ENCODE measurements at regions not wholly inside any gene's neighbourhood (a gene's known extent, or its start where the extent isn't known, plus 50 kb on each side); places are given as distances from the start of the nearest gene placed in this dataset.

- H3K9ac ChIP-seq (ENCODE audit: insufficient read depth, low read depth, low read length) = no peak overlapping the region
- no TSS peak for BruUV-seq (replicated peaks)
- peaks cover 28% of the 10 kb centered on the region for H3K4me1 ChIP-seq (ENCODE audit: insufficient read depth, low read length)
- FAIRE-seq = no peak
- no peaks in the 10 kb centered on the region for H3K27me3 ChIP-seq (ENCODE audit: control insufficient read depth in 1 of 2, insufficient read depth in 2 of 2, low read length in 2 of 2)
- no peaks in the 10 kb centered on the region for H3K79me2 ChIP-seq (ENCODE audit: insufficient read depth, low read length)
- 90% methylated on average over 3 of the region's 3 CpGs for WGBS (ENCODE audit: low lambda C conversion rate)
- H3K4me2 ChIP-seq (ENCODE audit: low read depth, low read length) = no peak overlapping the region
- H3K36me3 ChIP-seq (replicated peaks in 1 of 2; ENCODE audit: control insufficient read depth in 1 of 2, insufficient read depth in 2 of 2, low read length in 2 of 2) = no peaks in the 10 kb centered on the region
- no peak overlapping the region for H3K27ac ChIP-seq (ENCODE audit: extremely low read length, insufficient read depth, low read length)
- intact Hi-C loops (cut with micrococcal nuclease; ENCODE audit: unreplicated experiment) (no loop called here), in situ Hi-C loops (cut with HindIII; ENCODE audit: extremely low pct_ligation_motif_present, low pct_unique_long_range_greater_than_20kb) (no loop called here)
- H3K4me3 ChIP-seq (replicated peaks in 1 of 3; ENCODE audit: insufficient read depth in 1 of 3, low read depth in 2 of 3, low read length in 3 of 3) = no peak overlapping the region
- TF ChIP-seq ZNF629 (CRISPR knock-in tag; conservative IDR thresholded peaks at IDR 0.05) = peak; percentile 86
- TF ChIP-seq SP1 (IDR thresholded peaks at IDR 0.05) = no peak
- no peak for TF ChIP-seq SP1 (CRISPR knock-in tag; IDR thresholded peaks at IDR 0.05)
- TF ChIP-seq ZNF574 (CRISPR knock-in tag; IDR thresholded peaks at IDR 0.05) = peak; percentile 49; the same call in 1 of the 2 replicates
- ATAC-seq = no peak
- no peaks in the 10 kb centered on the region for H4K20me1 ChIP-seq (ENCODE audit: insufficient read depth, low read length)
- no peak overlapping the region for H2AFZ ChIP-seq (ENCODE audit: low read length)
- DNase-seq (ENCODE audit: low spot score) = no peak
- ChIA-PET CTCF (ENCODE audit: low intra/inter-chr PET ratio, low total read pairs) (no interaction called here), POLR2A (no interaction called here)
- no peaks in the 10 kb centered on the region for H3K9me3 ChIP-seq (ENCODE audit: low read length)
Measured at GRCh38 chr2:215553946-215554345, 118.1 kb upstream of the FN1 start.

DNA sequence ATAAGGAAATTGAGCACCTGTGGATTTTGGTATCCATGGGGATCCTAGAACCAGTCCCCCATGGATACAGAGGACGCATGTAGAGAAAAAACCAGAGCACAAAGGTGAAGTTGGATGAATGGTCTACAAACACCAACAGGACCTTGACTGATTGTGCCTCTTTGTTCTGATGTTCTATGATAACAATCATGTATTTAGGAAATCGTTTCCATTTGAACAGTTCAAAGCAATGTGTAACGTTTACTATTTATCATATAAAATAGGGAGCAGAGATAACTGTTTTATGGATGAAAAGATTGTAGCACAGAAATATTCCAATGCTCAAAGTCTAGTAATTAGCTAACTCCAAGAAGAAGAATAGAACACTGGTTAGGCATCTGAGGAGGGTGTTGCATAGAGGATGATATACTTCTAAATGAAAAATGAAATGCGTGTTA is 116.3 kb upstream of the FN1 start:
- Histone ChIP-seq H3K4me2 (ENCODE audit: low read depth, low read length) (peak overlapping the region; percentile 8; the same call in 1 of the 2 replicates), H3K27ac (ENCODE audit: extremely low read length, insufficient read depth, low read length) (peak overlapping the region; percentile 56), H4K20me1 (ENCODE audit: insufficient read depth, low read length) (no peaks in the 10 kb centered on the region), H3K79me2 (ENCODE audit: insufficient read depth, low read length) (no peaks in the 10 kb centered on the region), H2AFZ (ENCODE audit: low read length) (no peak overlapping the region), H3K4me3 (replicated peaks in 1 of 3; ENCODE audit: insufficient read depth in 1 of 3, low read depth in 2 of 3, low read length in 3 of 3) (no peak overlapping the region; a peak in 1 of 6 replicates), H3K9me3 (ENCODE audit: low read length) (no peaks in the 10 kb centered on the region), H3K27me3 (ENCODE audit: control insufficient read depth in 1 of 2, insufficient read depth in 2 of 2, low read length in 2 of 2) (no peaks in the 10 kb centered on the region), H3K4me1 (ENCODE audit: insufficient read depth, low read length) (peaks cover 34% of the 10 kb centered on the region), H3K36me3 (replicated peaks in 1 of 2; ENCODE audit: control insufficient read depth in 1 of 2, insufficient read depth in 2 of 2, low read length in 2 of 2) (no peaks in the 10 kb centered on the region), H3K9ac (ENCODE audit: insufficient read depth, low read depth, low read length) (peak overlapping the region; percentile 10; the same call in 1 of the 2 replicates)
- DNase-seq (ENCODE audit: low spot score) = peak; percentile 95
- intact Hi-C loops (cut with micrococcal nuclease; ENCODE audit: unreplicated experiment) (loop anchor here (1.0 kb wide), 1 partner anchor 67 kb away; no protein-coding TSS in a partner anchor), in situ Hi-C loops (cut with HindIII; ENCODE audit: extremely low pct_ligation_motif_present, low pct_unique_long_range_greater_than_20kb) (no loop called here)
- peak; percentile 99 for ATAC-seq
- POLR2A ChIA-PET = no interaction called here
- CTCF ChIA-PET (ENCODE audit: low intra/inter-chr PET ratio, low total read pairs) = no interaction called here
- no TSS peak for BruUV-seq (replicated peaks)
- 28% methylated on average over 4 of the region's 4 CpGs for WGBS (ENCODE audit: low lambda C conversion rate)
- FAIRE-seq = peak; percentile 69
- TF ChIP-seq, protein P1, sequence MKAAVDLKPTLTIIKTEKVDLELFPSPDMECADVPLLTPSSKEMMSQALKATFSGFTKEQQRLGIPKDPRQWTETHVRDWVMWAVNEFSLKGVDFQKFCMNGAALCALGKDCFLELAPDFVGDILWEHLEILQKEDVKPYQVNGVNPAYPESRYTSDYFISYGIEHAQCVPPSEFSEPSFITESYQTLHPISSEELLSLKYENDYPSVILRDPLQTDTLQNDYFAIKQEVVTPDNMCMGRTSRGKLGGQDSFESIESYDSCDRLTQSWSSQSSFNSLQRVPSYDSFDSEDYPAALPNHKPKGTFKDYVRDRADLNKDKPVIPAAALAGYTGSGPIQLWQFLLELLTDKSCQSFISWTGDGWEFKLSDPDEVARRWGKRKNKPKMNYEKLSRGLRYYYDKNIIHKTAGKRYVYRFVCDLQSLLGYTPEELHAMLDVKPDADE (CRISPR knock-in tag; IDR thresholded peaks at IDR 0.05) = no peak
- TF ChIP-seq PPARG (CRISPR knock-in tag; conservative IDR thresholded peaks at IDR 0.05) = 0 out of 2 replicates have a peak, but pooled peaks have one; percentile 47
- TF ChIP-seq KAT8 (CRISPR knock-in tag; IDR thresholded peaks at IDR 0.05) = peak; percentile 28; the same call in 1 of the 2 replicates
- TF ChIP-seq NCOA2 (CRISPR knock-in tag; IDR thresholded peaks at IDR 0.05) = peak; percentile 87
- TF ChIP-seq ZKSCAN8 (CRISPR knock-in tag; IDR thresholded peaks at IDR 0.05; ENCODE audit: borderline replicate concordance) = peak; percentile 47; the same call in 1 of the 2 replicates
- no peak for TF ChIP-seq ATM (IDR thresholded peaks at IDR 0.05; ENCODE audit: borderline replicate concordance)
- TF ChIP-seq ZNF496 (CRISPR knock-in tag; IDR thresholded peaks at IDR 0.05; ENCODE audit: insufficient replicate concordance) = no peak
- peak; percentile 98 for TF ChIP-seq ZNF644 (CRISPR knock-in tag; IDR thresholded peaks at IDR 0.05; ENCODE audit: low read depth)
- TF ChIP-seq CC2D1A (CRISPR knock-in tag; IDR thresholded peaks at IDR 0.05) = no peak
- TF ChIP-seq SIN3A (IDR thresholded peaks at IDR 0.05; ENCODE audit: borderline replicate concordance, low read depth, low read length) = no peak
- TF ChIP-seq, protein P2, sequence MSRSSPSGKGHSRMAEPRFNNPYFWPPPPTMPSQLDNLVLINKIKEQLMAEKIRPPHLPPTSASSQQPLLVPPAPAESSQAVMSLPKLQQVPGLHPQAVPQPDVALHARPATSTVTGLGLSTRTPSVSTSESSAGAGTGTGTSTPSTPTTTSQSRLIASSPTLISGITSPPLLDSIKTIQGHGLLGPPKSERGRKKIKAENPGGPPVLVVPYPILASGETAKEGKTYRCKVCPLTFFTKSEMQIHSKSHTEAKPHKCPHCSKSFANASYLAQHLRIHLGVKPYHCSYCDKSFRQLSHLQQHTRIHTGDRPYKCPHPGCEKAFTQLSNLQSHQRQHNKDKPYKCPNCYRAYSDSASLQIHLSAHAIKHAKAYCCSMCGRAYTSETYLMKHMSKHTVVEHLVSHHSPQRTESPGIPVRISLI (CRISPR knock-in tag; IDR thresholded peaks at IDR 0.05; ENCODE audit: borderline replicate concordance) = peak; percentile 88

Measured in HepG2 (cell line).